Naive thymus-derived CD4-positive, alpha-beta T cell (primary cell): ENCODE measurements at regions not wholly inside any gene's neighbourhood (a gene's known extent, or its start where the extent isn't known, plus 50 kb on each side); places are given as distances from the start of the nearest gene placed in this dataset.

Experiments used
- ATAC-seq: fragments of 150-1000 bp; cut with Tn5 transposase; 2 replicates; pipeline ENCODE4 v1.10.0; 2021; ENCODE audit warnings: mild to moderate bottlenecking, moderate library complexity
- CTCF ChIA-PET: fragments of 350-600 bp; sonication (Branson Sonifier 250); formaldehyde crosslinking; loops from one replicate; lab custom pipeline; 2021; ENCODE audit warnings: antibody characterized with exemption; lab: Charles Lee
- POLR2A ChIA-PET: fragments of 350-600 bp; sonication (Branson Sonifier 250); formaldehyde crosslinking; loops from one replicate; lab custom pipeline; 2021; ENCODE audit warnings: antibody characterized with exemption, inconsistent platforms; lab: Charles Lee
- DNase-seq, 9 donors: peaks; one replicate each; pipeline versions ENCODE4 v3.0.0 to v3.0.0-alpha.2; 2020 to 2022; ENCODE audit warnings: mixed read lengths in 1 of 9
- H3K27ac ChIP-seq: one replicate; pipeline ENCODE4 v1.7.0; 2013; ENCODE audit warnings: mild to moderate bottlenecking, low read depth, low read length, moderate library complexity
- H3K27me3 ChIP-seq, 2 donors: one replicate each; pipeline ENCODE4 v1.7.0; 2013; ENCODE audit warnings: low read length in 2 of 2, mild to moderate bottlenecking in 2 of 2, moderate library complexity in 2 of 2; ENCODE audit not compliant: control insufficient read depth in 2 of 2, insufficient read depth in 2 of 2
- H3K36me3 ChIP-seq, 3 experiments: 1 replicate in 2 of 3; 2 replicates in 1 of 3; pipeline ENCODE4 v1.7.0; 2013; ENCODE audit warnings: low read length in 3 of 3, mild to moderate bottlenecking in 3 of 3, moderate library complexity in 1 of 3; ENCODE audit not compliant: insufficient read depth in 3 of 3, control insufficient read depth in 2 of 3
- H3K4me1 ChIP-seq, 2 donors: one replicate each; pipeline ENCODE4 v1.7.0; 2013; ENCODE audit warnings: low read length in 2 of 2, mild to moderate bottlenecking in 2 of 2, moderate library complexity in 1 of 2; ENCODE audit not compliant: control insufficient read depth in 2 of 2, insufficient read depth in 2 of 2
- H3K4me3 ChIP-seq: 2 replicates; pipeline ENCODE4 v1.7.0; 2013; ENCODE audit warnings: mild to moderate bottlenecking, low read length
- H3K9me3 ChIP-seq, 3 experiments: 1 replicate in 2 of 3; 2 replicates in 1 of 3; pipeline ENCODE4 v1.7.0; 2013; ENCODE audit warnings: low read length in 3 of 3; ENCODE audit not compliant: control insufficient read depth in 2 of 3
- H3K27ac Mint-ChIP-seq, 9 donors: one replicate each; pipeline ENCODE4 v1.8.0; 2020 to 2022; ENCODE audit warnings: mixed read lengths in 9 of 9, mild to moderate bottlenecking in 8 of 9, moderate library complexity in 5 of 9, inconsistent platforms in 2 of 9
- H3K27me3 Mint-ChIP-seq, 5 donors: one replicate each; pipeline ENCODE4 v1.8.0; 2021 to 2022; ENCODE audit warnings: mixed read lengths in 5 of 5, mild to moderate bottlenecking in 1 of 5
- H3K36me3 Mint-ChIP-seq, 5 donors: one replicate each; pipeline ENCODE4 v1.8.0; 2020 to 2022; ENCODE audit warnings: mixed read lengths in 5 of 5, mild to moderate bottlenecking in 3 of 5, inconsistent platforms in 1 of 5
- H3K4me1 Mint-ChIP-seq, 7 donors: one replicate each; pipeline ENCODE4 v1.8.0; 2020 to 2022; ENCODE audit warnings: mixed read lengths in 7 of 7, mild to moderate bottlenecking in 3 of 7, inconsistent platforms in 1 of 7
- H3K4me3 Mint-ChIP-seq, 10 donors: one replicate each; pipeline ENCODE4 v1.8.0; 2020 to 2022; ENCODE audit warnings: mild to moderate bottlenecking in 10 of 10, mixed read lengths in 10 of 10, moderate library complexity in 6 of 10, inconsistent platforms in 2 of 10
- H3K9me3 Mint-ChIP-seq, 11 donors: one replicate each; pipeline ENCODE4 v1.8.0; 2020 to 2022; ENCODE audit warnings: mixed read lengths in 11 of 11, mild to moderate bottlenecking in 4 of 11, inconsistent platforms in 1 of 11, moderate library complexity in 1 of 11
- intact Hi-C, 2 donors: fragments of 100-400 bp; cut with micrococcal nuclease; formaldehyde crosslinking; loops; one replicate each; pipeline ENCODE4 v1.15.1; 2023

DNA sequence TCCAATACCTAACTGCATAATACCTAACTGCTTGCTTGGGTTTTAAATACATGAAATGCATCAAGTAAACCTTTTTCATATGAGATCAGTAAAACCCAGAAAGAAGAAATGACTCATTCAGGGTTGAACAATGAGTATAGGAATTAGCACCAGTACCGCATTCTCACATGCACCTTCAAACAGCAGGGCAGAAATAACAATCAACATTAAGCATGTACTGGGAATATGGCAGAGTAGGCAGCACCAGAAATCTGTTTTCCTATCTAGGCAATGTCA, 850.3 kb upstream of the SORCS1 start:
- no peaks in the 10 kb centered on the region for H3K4me1 Mint-ChIP-seq
- Histone ChIP-seq H3K27ac (no peak overlapping the region), H3K9me3 (no peaks in the 10 kb centered on the region), H3K27me3 (no peaks in the 10 kb centered on the region), H3K4me1 (no peaks in the 10 kb centered on the region), H3K4me3 (no peak overlapping the region), H3K36me3 (no peaks in the 10 kb centered on the region)
- DNase-seq (no peak), ATAC-seq (no peak)
- POLR2A ChIA-PET = no interaction called here
- CTCF ChIA-PET = no interaction called here
- no peak overlapping the region for H3K4me3 Mint-ChIP-seq
- H3K27ac Mint-ChIP-seq = no peak overlapping the region
- intact Hi-C loops = no loop called here
- H3K36me3 Mint-ChIP-seq = peaks cover 0 to 5% (median 0%) of the 10 kb centered on the region in 5 donors
- no peaks in the 10 kb centered on the region for H3K27me3 Mint-ChIP-seq
- peaks cover 2 to 28% (median 8%) of the 10 kb centered on the region in 11 donors for H3K9me3 Mint-ChIP-seq

DNA sequence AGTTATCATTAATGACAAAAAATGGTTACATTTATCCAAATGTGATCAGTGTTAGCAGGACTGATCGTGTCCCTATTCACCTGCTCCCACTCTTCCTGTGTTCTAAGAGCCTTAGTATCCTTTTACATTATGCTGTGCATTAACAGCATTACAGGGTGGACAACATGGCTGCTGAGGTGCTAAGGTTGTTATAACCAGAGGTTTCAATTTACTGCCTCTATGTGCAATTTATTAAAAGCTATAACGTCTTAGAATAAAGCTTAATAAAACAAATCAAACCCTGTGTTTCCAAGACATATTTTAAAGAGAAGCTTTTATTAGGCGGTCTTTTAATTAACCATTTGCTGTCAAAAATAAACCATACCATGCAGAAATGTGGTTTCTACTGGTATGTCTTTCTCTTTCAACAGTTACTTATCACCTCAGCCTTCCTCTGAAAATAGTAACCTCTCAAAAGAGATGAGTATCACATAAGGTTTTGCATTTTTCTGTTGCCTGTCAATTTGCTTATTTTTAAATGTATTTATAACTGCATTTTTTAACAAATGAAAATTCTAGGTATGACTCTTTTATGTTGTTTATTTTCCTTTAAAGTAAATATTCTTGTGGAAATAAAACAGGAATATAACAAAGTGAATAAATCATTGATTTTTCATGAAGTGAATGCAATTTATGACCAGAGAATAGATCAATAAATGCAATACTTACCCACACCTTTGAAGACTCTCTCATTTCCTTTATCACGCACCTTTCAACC, 849.8 kb upstream of the SORCS1 start:
- H3K4me1 Mint-ChIP-seq = no peaks in the 10 kb centered on the region
- no peak for DNase-seq
- no peak overlapping the region for H3K4me3 Mint-ChIP-seq
- ChIA-PET POLR2A (no interaction called here), CTCF (no interaction called here)
- H3K36me3 Mint-ChIP-seq = peaks cover 0 to 5% (median 0%) of the 10 kb centered on the region in 5 donors
- peaks cover 2 to 28% (median 8%) of the 10 kb centered on the region in 11 donors for H3K9me3 Mint-ChIP-seq
- H3K27me3 ChIP-seq = no peaks in the 10 kb centered on the region
- no peaks in the 10 kb centered on the region for H3K4me1 ChIP-seq
- H3K27me3 Mint-ChIP-seq = no peaks in the 10 kb centered on the region
- H3K9me3 ChIP-seq = no peaks in the 10 kb centered on the region
- no peak overlapping the region for H3K27ac Mint-ChIP-seq
- ATAC-seq = no peak
- intact Hi-C loops = no loop called here
- no peak overlapping the region for H3K27ac ChIP-seq
- no peak overlapping the region for H3K4me3 ChIP-seq
- H3K36me3 ChIP-seq = no peaks in the 10 kb centered on the region

DNA sequence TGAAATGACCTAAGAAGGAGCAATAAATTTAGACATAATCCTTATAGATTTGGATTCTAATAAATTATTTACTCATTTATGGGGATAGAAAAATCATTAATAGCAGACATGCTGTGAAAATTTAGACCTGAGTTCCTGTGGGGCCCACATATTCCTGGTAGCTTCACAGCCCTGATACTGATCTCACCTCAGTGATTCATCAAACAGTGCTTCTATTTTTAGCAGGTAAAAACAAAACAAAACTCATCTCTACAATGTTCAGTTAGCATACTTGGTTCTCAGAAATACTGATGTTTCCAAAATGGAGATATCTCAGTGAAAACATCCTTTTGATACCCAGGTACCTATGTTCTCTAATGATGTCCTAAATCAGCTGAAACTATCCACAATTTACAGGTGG, 841.1 kb upstream of the SORCS1 start:
- ChIA-PET POLR2A (no interaction called here), CTCF (no interaction called here)
- Mint-ChIP-seq H3K27me3 (no peaks in the 10 kb centered on the region), H3K4me1 (no peaks in the 10 kb centered on the region), H3K9me3 (peaks cover 3 to 22% (median 13%) of the 10 kb centered on the region in 11 donors), H3K36me3 (no peaks in the 10 kb centered on the region), H3K27ac (peak overlapping the region in 1 of 9 donors; percentile 49), H3K4me3 (peak overlapping the region in 1 of 10 donors; percentile 4)
- no peak for DNase-seq
- Histone ChIP-seq H3K36me3 (no peaks in the 10 kb centered on the region), H3K4me3 (no peak overlapping the region), H3K4me1 (no peaks in the 10 kb centered on the region), H3K9me3 (no peaks in the 10 kb centered on the region), H3K27me3 (no peaks in the 10 kb centered on the region), H3K27ac (no peak overlapping the region)
- intact Hi-C loops = no loop called here
- ATAC-seq = no peak

DNA sequence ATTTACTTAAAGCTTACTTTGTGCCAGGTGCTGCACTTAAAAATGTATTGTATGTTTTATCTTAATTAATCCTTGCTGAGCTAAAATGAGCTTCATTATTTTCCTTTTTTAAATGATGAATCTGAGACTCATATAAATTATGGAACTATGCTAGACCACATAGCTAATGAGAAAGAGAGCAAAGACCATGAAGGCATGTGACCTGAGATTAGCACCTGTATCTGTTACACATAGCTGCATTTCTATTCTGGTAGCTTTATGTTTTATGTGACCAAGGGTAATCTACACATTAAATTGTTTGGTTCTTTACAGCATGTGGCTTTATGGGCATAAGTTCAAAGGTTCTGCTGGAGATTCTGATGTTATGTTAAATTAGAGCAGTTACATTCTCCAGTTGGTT, 839.1 kb upstream of the SORCS1 start:
- intact Hi-C loops = no loop called here
- Mint-ChIP-seq H3K9me3 (peaks cover 3 to 18% (median 11%) of the 10 kb centered on the region in 11 donors), H3K4me3 (no peak overlapping the region), H3K27ac (no peak overlapping the region), H3K27me3 (no peaks in the 10 kb centered on the region), H3K36me3 (no peaks in the 10 kb centered on the region), H3K4me1 (no peaks in the 10 kb centered on the region)
- CTCF ChIA-PET = no interaction called here
- no peak for ATAC-seq
- Histone ChIP-seq H3K4me1 (no peaks in the 10 kb centered on the region), H3K27ac (no peak overlapping the region), H3K4me3 (no peak overlapping the region), H3K36me3 (no peaks in the 10 kb centered on the region), H3K27me3 (no peaks in the 10 kb centered on the region), H3K9me3 (no peaks in the 10 kb centered on the region)
- DNase-seq = no peak
- POLR2A ChIA-PET = no interaction called here

DNA sequence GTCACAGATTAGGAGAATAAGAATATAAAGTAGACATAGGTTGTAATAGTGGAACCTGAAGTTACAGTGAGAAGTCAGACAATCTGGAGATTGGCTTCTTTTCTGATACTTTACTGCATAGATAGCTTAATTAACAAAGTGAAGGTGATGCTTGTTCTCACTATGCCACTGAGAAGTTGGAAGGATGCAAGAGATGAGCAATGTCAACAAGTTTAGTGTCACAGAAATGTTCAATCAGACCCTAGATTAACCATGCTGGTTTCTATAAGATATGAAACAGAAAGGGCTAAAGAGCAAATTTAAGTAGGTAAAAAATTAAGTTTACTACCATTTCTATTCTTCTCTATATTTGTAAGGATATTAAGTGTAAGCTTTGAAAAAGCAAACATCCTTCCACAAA, 838.6 kb upstream of the SORCS1 start:
- ChIA-PET CTCF (no interaction called here), POLR2A (no interaction called here)

DNA sequence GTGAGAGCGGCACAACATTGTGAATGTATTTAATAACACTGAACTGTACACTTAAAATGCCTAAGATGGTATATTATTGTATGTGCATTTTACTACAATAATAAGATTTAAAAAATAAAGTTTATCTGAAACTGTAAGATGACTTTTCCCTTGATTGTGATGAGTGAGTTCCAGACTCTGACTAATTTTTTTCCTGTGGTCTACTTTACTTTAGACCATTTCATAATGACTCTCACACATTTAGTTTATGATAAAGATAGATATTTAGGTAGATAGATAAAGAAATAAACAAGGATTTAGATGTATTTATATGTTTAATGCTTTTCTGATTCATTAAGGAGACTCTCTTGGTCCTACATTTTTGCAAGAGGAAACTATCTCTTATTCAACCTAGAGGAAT, 835.9 kb upstream of the SORCS1 start:
- Mint-ChIP-seq H3K4me3 (no peak overlapping the region), H3K27ac (no peak overlapping the region), H3K4me1 (peaks cover 0 to 3% (median 0%) of the 10 kb centered on the region in 7 donors), H3K9me3 (peaks cover 0 to 9% (median 0%) of the 10 kb centered on the region in 11 donors), H3K27me3 (peaks cover 0 to 4% (median 0%) of the 10 kb centered on the region in 5 donors), H3K36me3 (no peaks in the 10 kb centered on the region)
- ATAC-seq (no peak), DNase-seq (no peak)
- no peaks in the 10 kb centered on the region for H3K27me3 ChIP-seq
- ChIA-PET POLR2A (no interaction called here), CTCF (no interaction called here)
- intact Hi-C loops = no loop called here
- no peaks in the 10 kb centered on the region for H3K36me3 ChIP-seq
- H3K9me3 ChIP-seq = no peaks in the 10 kb centered on the region
- no peak overlapping the region for H3K27ac ChIP-seq
- H3K4me1 ChIP-seq = no peaks in the 10 kb centered on the region
- H3K4me3 ChIP-seq = no peak overlapping the region

More for the DNA sequence above, 838.6 kb upstream of the SORCS1 start:
- Histone ChIP-seq H3K36me3 (no peaks in the 10 kb centered on the region), H3K9me3 (no peaks in the 10 kb centered on the region), H3K27me3 (no peaks in the 10 kb centered on the region), H3K4me1 (no peaks in the 10 kb centered on the region), H3K27ac (no peak overlapping the region), H3K4me3 (no peak overlapping the region)
- H3K36me3 Mint-ChIP-seq = no peaks in the 10 kb centered on the region
- no peak for DNase-seq
- peaks cover 2 to 13% (median 8%) of the 10 kb centered on the region in 11 donors for H3K9me3 Mint-ChIP-seq
- no peaks in the 10 kb centered on the region for H3K4me1 Mint-ChIP-seq
- intact Hi-C loops = no loop called here
- H3K27me3 Mint-ChIP-seq = no peaks in the 10 kb centered on the region
- ATAC-seq = no peak
- H3K4me3 Mint-ChIP-seq = no peak overlapping the region
- no peak overlapping the region for H3K27ac Mint-ChIP-seq

DNA sequence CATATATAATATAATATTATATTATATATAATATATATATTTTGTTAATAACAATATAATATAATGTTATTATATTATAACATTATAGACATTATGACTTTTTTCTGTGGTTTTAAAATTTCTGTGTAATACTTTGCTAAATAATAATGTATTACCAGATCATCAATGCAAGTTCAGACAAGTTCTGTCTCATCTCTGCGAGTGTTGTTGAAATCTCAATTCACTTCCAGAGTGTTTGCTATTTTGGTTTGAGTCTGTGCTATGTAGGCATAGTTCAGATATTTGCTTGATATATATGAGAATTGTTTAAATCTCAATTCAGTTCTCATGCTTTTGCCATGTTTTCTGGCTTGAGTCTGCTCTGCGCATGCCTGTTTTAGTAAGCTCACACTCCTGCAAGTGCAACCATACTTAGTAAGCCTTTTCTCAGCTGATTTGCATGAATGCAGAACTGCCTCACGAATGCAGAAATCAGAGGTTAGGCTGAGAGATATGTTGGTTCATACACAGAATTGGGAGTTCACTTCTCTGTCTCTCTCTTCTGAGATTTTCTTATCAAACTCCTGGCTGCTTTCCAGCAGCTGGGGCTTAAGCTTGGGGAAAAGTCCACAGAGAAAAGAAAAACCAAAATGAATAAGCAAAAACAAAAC, 830.2 kb upstream of the SORCS1 start:
- ChIA-PET CTCF (no interaction called here), POLR2A (no interaction called here)
- ATAC-seq = no peak
- no peak for DNase-seq
- no peaks in the 10 kb centered on the region for H3K36me3 ChIP-seq
- Mint-ChIP-seq H3K9me3 (peaks cover 0 to 6% (median 0%) of the 10 kb centered on the region in 11 donors), H3K36me3 (no peaks in the 10 kb centered on the region), H3K4me1 (peaks cover 0 to 3% (median 0%) of the 10 kb centered on the region in 7 donors), H3K27ac (no peak overlapping the region), H3K27me3 (peaks cover 0 to 4% (median 0%) of the 10 kb centered on the region in 5 donors), H3K4me3 (no peak overlapping the region)
- H3K4me1 ChIP-seq = no peaks in the 10 kb centered on the region
- H3K27ac ChIP-seq = no peak overlapping the region
- intact Hi-C loops = no loop called here
- no peaks in the 10 kb centered on the region for H3K27me3 ChIP-seq
- no peak overlapping the region for H3K4me3 ChIP-seq
- no peaks in the 10 kb centered on the region for H3K9me3 ChIP-seq
